Inflammatory macrophage treated with lipopolysaccharide for 1 hour (primary cell): ENCODE measurements at regions not wholly inside any gene's neighbourhood (a gene's known extent, or its start where the extent isn't known, plus 50 kb on each side); places are given as distances from the start of the nearest gene placed in this dataset.
"Not testable (repeated sequence)": the region's sequence is repeated elsewhere in the genome, so short reads cannot be mapped to it uniquely, and the experiment has no call there.

ENCODE experiments used
- DNase-seq, 2 donors: peaks; one replicate each; pipeline ENCODE4 v3.0.0-alpha.2; 2020 to 2022

DNA sequence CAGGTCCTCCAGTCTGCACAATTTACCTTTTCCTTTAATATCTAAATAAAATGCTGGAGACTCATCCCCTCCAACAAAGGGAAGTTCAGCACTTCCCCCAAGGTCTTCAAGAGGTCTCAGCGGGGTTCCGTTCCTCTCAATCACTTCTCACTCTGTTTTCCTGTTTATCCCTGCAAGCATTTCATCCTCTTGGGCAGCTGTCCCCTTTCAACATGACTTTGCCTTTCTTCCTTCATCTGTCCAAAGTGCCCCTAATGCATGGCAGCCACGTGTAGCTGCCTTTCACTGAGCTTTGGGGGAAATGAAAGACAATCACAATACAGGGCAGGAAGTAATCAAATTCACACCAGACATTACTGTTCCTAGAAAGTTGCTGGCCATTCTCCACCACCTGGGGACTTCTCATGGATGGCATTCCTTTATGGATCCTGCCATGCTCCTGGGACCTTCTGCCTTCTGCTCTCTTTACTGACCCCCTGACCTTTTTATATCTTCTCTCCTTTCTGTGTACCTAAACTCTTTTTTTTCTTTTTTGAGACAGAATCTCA, 79.7 kb upstream of the USP9X start:
- DNase-seq: no peak

GRCh38 chrX:41009850-41010846, 75.1 kb upstream of the USP9X start:
- DNase-seq: peak; percentile 69 to 73

DNA sequence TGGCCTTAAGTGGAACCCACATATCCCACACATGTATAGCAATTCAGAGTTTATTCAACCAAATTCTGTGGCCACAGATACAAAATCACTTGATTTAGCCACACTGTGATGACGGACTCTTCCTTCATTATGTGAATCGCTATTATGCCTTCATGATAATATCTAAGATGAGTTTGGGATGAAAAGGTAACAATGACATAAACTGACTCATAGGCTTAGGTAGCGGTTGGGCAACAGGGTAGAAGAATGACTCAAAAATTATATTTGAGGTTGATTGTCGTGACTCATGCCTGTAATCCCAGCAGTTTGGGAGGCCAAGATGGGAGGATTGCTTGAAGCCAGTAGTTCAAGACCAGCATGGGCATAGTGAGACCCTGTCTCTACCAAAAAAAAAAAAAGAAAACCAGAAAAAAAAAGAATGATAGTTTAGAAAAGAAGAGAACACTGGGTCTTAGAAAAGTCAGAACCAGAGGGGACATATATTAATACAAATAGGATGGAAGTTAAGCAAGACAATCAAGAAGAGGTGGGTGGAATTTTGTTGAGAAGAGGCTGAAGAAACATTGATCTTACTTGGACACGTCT, 70.4 kb upstream of the USP9X start:
- no peak for DNase-seq

DNA sequence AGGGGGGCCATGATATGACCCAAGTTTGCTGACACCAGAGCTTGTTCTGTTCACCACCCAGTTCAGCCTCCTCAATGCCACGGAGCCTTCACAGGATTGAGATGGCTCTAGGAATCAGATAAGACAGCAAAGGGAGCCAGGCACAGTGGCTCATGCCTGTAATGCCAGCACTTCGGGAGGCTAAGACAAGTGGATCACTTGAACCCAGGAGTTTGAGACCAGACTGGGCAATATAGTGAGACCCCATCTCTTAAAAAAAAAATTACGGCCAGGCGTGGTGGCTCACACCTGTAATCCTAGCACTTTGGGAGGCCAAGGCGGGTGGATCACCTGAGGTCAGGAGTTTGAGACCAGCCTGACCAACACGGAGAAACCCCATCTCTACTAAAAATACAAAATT, 67.5 kb upstream of the USP9X start:
- DNase-seq: not testable (repeated sequence)

- DNase-seq: not testable (repeated sequence)
Measured at GRCh38 chrX:41018391-41019040, 66.7 kb upstream of the USP9X start.

DNA sequence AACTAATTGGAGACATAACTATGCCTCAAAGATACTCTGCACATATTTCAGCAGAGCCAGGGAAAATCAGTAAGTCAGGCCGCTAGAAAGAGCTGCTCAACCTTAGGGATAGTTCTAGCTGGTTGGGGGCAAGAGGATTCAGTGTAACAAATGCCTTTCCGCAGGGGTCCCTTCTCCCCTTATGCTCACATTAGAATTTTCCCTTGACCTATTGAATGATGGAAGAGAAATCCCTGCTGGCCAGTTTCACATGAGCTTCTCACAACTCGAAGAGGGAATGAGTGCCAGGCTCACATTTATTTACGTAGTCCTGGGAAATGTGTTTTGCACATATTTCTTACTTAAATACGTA, 66.2 kb upstream of the USP9X start:
- DNase-seq: no peak

- peak in 1 of 2 donors; percentile 19 for DNase-seq
Measured at GRCh38 chrX:41022566-41022965, 62.7 kb upstream of the USP9X start.

- DNase-seq: no peak
Measured at GRCh38 chrX:41023098-41023497, 62.1 kb upstream of the USP9X start.

DNA sequence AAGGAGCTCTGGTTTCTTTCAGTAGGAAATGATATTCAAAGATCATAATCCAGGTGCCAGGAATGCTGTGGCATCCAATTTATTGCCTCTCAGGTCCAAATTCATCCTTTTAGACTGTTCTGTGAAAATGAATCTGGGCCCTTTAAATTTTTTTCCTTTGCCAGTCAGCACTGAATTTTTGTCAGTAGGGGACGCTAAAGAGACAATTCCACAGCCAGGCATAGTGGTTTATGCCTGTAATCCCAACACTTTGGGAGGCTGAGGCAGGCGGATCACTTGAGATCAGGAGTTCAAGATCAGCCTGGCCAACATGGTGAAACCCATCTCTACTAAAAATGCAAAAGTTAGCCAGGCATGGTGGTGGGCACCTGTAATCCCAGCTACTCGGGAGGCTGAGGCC, 60.9 kb upstream of the USP9X start:
- DNase-seq: not testable (repeated sequence)

DNA sequence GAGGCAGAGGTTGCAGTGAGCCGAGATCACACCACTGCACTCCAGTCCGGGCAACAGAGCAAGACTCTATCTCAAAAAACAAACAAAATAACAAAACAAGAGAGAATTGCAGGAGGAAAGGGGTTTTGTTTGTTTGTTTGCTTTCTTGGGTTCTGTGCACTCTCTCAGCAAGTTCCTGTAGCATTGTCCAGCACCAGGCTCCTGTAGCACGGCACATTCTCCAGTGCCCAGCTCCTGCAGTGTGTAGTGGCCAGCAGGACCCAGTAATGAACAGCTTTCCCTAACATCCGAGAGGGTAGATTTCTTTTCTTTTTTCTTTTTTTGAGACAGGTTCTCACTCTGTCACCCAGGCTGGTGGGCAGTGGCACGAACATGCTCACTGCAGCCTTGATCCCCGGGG, 60.5 kb upstream of the USP9X start:
- DNase-seq: no peak

GRCh38 chrX:41025926-41026701, 59.1 kb upstream of the USP9X start:
- DNase-seq: no peak

DNA sequence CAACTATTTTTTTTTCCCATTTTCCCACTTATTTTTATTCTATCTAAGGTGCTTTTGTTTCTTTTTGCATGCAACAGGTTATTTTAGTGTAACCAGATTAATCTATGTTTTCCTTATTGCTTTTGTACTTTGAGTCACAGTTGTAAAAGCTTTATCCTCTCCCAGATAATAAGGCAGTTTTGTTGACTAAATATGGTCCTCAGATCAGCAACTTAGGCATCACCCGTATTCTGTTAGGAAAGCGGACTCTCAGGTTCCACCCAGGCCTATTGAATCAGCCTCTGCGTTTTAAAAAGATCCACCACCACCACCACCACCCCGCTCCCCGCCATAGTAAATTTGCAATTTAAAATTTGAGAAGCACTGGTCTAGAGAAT, 58.6 kb upstream of the USP9X start:
- no peak for DNase-seq

DNA sequence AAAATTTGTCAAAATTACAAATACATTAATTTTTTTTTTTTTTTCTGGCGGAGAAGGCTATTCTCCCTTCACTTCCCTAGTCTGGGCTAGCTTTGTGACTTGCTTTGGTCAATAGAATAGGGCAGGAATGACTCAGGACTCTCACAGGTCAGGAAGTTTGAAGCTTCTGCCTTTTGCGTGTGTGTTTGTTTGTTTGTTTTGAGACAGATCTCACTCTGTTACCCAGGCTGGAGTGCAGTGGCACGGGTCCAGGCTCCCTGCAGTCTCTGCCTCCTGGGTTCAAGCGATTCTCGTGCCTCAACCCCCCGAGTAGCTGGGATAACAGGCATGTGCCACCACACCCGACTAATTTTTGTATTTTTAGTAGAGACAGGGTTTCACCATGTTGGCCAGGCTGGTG, 55.9 kb upstream of the USP9X start:
- no peak for DNase-seq

DNA sequence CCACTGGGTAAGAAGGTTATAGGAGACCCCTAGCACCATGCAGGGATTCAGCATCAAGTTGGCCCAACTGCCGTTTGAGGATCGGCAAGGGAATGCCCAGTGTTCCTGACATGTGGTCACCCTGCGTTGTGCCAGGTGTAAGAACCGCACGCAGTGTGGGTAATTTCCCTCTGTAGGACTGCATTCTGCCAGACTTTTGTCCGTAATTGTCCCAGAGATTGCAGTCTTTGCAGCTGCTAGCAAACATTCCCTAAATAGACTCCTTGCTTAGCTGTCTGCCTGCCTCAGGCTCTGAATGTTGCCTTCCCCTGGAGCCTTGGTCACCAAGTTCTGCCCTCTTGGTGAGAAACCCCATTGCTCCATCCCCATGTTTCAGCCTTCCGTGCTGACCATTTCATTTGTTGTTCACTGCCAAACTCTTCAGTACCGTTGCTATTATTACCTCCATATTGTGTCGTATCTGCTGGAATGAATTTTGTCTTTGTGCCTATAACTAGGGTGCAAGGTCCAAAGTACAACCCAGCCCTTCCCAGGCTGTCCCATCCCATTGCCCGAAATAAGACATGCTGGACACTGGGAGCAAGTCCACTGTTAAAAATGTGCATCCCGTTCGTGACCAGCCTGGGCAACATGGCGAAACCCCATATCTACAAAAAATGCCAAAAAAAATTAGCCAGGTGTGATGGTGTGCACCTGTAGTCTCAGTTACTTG, 53.8 kb upstream of the USP9X start:
- DNase-seq: no peak

DNA sequence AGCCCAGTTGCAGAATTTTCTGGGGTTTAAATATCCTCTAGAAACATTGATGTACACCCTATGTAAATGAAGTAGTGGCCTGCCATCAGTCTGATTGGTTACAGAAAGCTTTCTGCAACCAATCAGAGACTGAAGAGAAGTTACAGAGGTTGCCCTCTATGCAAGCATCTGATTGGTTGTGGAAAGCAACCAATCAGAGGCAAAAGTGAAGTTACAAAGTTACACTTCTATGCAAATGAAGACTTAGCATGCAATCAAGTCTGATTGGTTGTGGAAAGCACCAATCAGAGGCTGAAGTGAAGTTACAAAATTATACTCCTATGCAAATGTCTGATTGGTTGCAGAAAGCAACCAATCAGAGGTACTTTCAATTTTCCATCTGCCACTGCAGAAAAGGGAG, 51.9 kb upstream of the USP9X start:
- DNase-seq: no peak

GRCh38 chrX:41034902-41035301, 50.3 kb upstream of the USP9X start:
- DNase-seq: not testable (repeated sequence)
